Erythroblast (primary cell): ENCODE measurements at regions not wholly inside any gene's neighbourhood (a gene's known extent, or its start where the extent isn't known, plus 50 kb on each side); places are given as distances from the start of the nearest gene placed in this dataset.

ENCODE experiments used
- GATA1 ChIP-seq: IDR thresholded peaks from 2 replicates; pipeline ENCODE4 v1.6.1; 2011; ENCODE audit warnings: low read depth, mild to moderate bottlenecking, control low read depth, low read length, moderate library complexity
- POLR2A ChIP-seq: IDR thresholded peaks from 2 replicates; pipeline ENCODE4 v1.6.1; 2011; ENCODE audit warnings: mild to moderate bottlenecking, low read length

DNA sequence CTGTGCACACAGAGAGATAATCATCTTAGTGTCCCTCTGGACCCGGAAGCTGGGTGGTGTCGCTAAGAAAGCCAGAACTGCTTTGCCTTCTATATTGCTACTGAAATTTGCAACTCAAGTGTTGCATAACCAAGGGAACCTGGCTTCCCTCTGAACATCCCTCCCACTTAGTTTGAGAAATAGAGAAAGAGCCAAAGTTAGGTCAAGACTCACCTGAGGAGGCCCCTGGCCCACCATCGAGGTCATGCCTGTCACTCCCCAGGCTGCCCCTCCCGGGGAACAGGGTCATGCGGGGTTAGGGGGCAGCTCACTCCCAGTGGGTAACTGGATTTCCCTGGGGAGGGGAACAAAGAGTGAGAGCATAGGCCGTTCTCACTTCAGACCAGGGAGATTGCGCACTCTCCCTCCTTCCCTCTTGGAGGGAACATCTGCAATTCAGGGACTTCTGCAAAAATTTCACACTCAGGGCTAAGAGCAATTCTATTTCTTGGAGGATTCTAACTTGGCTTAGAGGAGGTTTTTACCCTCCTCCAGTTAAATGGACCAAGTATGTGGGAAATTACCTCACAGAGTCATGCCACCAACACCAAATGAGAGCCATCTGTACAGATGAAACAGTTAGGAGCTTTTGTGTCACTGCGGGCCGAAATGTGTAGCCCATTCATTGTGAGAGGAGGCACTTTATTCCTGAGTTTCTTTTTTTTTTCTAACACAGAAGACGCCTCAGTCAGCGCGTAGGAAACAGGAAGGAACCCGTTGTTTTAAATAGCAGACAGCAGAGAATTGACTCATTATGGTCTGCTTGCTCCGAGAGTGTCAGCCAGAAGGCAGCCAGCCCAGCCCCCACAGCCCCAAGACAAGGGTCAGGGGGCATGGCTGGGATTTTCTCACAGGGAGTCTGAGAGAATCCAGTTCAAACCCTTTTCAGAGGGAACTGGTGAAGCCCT is 221.3 kb downstream of the ARHGAP12 start:
- TF ChIP-seq POLR2A (no peak), GATA1 (no peak)
